HG03558 (cell line): ENCODE measurements at regions not wholly inside any gene's neighbourhood (a gene's known extent, or its start where the extent isn't known, plus 50 kb on each side); places are given as distances from the start of the nearest gene placed in this dataset.

Experiments
- ATAC-seq: cut with Tn5 transposase; IDR thresholded peaks from one replicate; pipeline ENCODE4 v1.9.1; 2021; ENCODE audit warnings: moderate number of reproducible peaks; ENCODE audit not compliant: unreplicated experiment; ENCODE audit errors: extremely low read depth

- no peak for ATAC-seq
These were observed 190.4 kb downstream of the SKIDA1 start for GRCh38 chr10:21334891-21335696.

GRCh38 chr10:21330628-21331020 lies 194.9 kb downstream of the SKIDA1 start:
- no peak for ATAC-seq

- ATAC-seq: no peak
These were observed 195.4 kb downstream of the SKIDA1 start for GRCh38 chr10:21329995-21330627.

GRCh38 chr10:21327289-21327993 lies 198.0 kb downstream of the SKIDA1 start:
- ATAC-seq: no peak

GRCh38 chr10:21326594-21327288 lies 198.7 kb downstream of the SKIDA1 start:
- ATAC-seq: no peak

- ATAC-seq: no peak
These were observed 206.8 kb downstream of the SKIDA1 start for GRCh38 chr10:21318540-21319167.

GRCh38 chr10:21317902-21318301 lies 207.6 kb downstream of the SKIDA1 start:
- no peak for ATAC-seq

GRCh38 chr10:21315645-21316220 lies 209.7 kb downstream of the SKIDA1 start:
- no peak for ATAC-seq

- ATAC-seq: no peak
These were observed 210.4 kb downstream of the SKIDA1 start for GRCh38 chr10:21314906-21315644.

- no peak for ATAC-seq
These were observed 211.3 kb downstream of the SKIDA1 start for GRCh38 chr10:21314111-21314626.

- ATAC-seq: no peak
These were observed 211.8 kb downstream of the SKIDA1 start for GRCh38 chr10:21313691-21314090.

GRCh38 chr10:21311426-21311825 lies 214.1 kb downstream of the SKIDA1 start:
- ATAC-seq: no peak

- ATAC-seq: no peak
These were observed 216.1 kb downstream of the SKIDA1 start for GRCh38 chr10:21309427-21309826.

- no peak for ATAC-seq
These were observed 216.5 kb downstream of the SKIDA1 start for GRCh38 chr10:21308946-21309345.

GRCh38 chr10:21308018-21308417 lies 217.5 kb downstream of the SKIDA1 start:
- ATAC-seq: no peak

GRCh38 chr10:21304608-21305007 lies 220.9 kb downstream of the SKIDA1 start:
- no peak for ATAC-seq

- no peak for ATAC-seq
These were observed 221.3 kb downstream of the SKIDA1 start for GRCh38 chr10:21304198-21304597.

GRCh38 chr10:21300551-21300950 lies 224.9 kb downstream of the SKIDA1 start:
- ATAC-seq: no peak

- ATAC-seq: no peak
These were observed 226.2 kb downstream of the SKIDA1 start for GRCh38 chr10:21299330-21299729.
